Right kidney (tissue), 1 donor: ENCODE measurements at regions not wholly inside any gene's neighbourhood (a gene's known extent, or its start where the extent isn't known, plus 50 kb on each side); places are given as distances from the start of the nearest gene placed in this dataset.

Experiments
- DNase-seq: peaks from one replicate; pipeline ENCODE4 v3.0.0-alpha.2; 2016

GRCh38 chr10:31635415-31636065, 293.1 kb downstream of the ARHGAP12 start:
- DNase-seq = no peak

- no peak for DNase-seq
These were observed 293.6 kb downstream of the ARHGAP12 start for GRCh38 chr10:31635009-31635408.

- DNase-seq = no peak
These were observed 297.6 kb downstream of the ARHGAP12 start for GRCh38 chr10:31630861-31631567.

- no peak for DNase-seq
These were observed 303.1 kb downstream of the ARHGAP12 start for GRCh38 chr10:31625566-31625965.

GRCh38 chr10:31624611-31625010, 304.0 kb downstream of the ARHGAP12 start:
- DNase-seq = no peak

- DNase-seq = no peak
These were observed 304.7 kb downstream of the ARHGAP12 start for GRCh38 chr10:31623947-31624346.

GRCh38 chr10:31623466-31623865, 304.4 kb downstream of the ZEB1 start:
- no peak for DNase-seq

- DNase-seq = no peak
These were observed 304.0 kb downstream of the ZEB1 start for GRCh38 chr10:31622978-31623377.

GRCh38 chr10:31621733-31622132, 302.7 kb downstream of the ZEB1 start:
- DNase-seq = no peak

- DNase-seq = no peak
These were observed 301.5 kb downstream of the ZEB1 start for GRCh38 chr10:31620226-31621151.

- DNase-seq = no peak
These were observed 300.6 kb downstream of the ZEB1 start for GRCh38 chr10:31619531-31620061.

GRCh38 chr10:31618541-31619291, 299.7 kb downstream of the ZEB1 start:
- no peak for DNase-seq

- no peak for DNase-seq
These were observed 298.7 kb downstream of the ZEB1 start for GRCh38 chr10:31617757-31618156.

GRCh38 chr10:31617133-31617532, 298.1 kb downstream of the ZEB1 start:
- DNase-seq = no peak

- no peak for DNase-seq
These were observed 296.1 kb downstream of the ZEB1 start for GRCh38 chr10:31615129-31615528.

- DNase-seq = no peak
These were observed 295.6 kb downstream of the ZEB1 start for GRCh38 chr10:31614611-31615010.

- DNase-seq = no peak
These were observed 293.1 kb downstream of the ZEB1 start for GRCh38 chr10:31612082-31612481.

- no peak for DNase-seq
These were observed 292.1 kb downstream of the ZEB1 start for GRCh38 chr10:31611161-31611560.

GRCh38 chr10:31607481-31607880, 288.5 kb downstream of the ZEB1 start:
- no peak for DNase-seq

- DNase-seq = no peak
These were observed 287.8 kb downstream of the ZEB1 start for GRCh38 chr10:31606841-31607240.

GRCh38 chr10:31605861-31606525, 287.0 kb downstream of the ZEB1 start:
- DNase-seq = no peak
